ENCODE measurements at regions not wholly inside any gene's neighbourhood (a gene's known extent, or its start where the extent isn't known, plus 50 kb on each side); places are given as distances from the start of the nearest gene placed in this dataset.

GRCh38 chrX:42565739-42566138, 212.2 kb downstream of the PPP1R2C start:
- H3K36me3 ChIP-seq (ENCODE audit: insufficient read depth, low read length), result no peaks in the 10 kb centered on the region
- no peaks in the 10 kb centered on the region for H3K9me3 ChIP-seq (replicated peaks; ENCODE audit: low read length)
- H3K4me3 ChIP-seq (ENCODE audit: low read length), result no peak overlapping the region
- H3K27me3 ChIP-seq (ENCODE audit: control insufficient read depth, insufficient read depth, low read length), result no peaks in the 10 kb centered on the region
- no peak overlapping the region for H3K4me2 ChIP-seq (ENCODE audit: low read length)
- H3K4me1 ChIP-seq (ENCODE audit: control insufficient read depth, insufficient read depth, low read length), result no peaks in the 10 kb centered on the region
- no peak overlapping the region for H3K9ac ChIP-seq (ENCODE audit: low read depth, low read length)

DNA sequence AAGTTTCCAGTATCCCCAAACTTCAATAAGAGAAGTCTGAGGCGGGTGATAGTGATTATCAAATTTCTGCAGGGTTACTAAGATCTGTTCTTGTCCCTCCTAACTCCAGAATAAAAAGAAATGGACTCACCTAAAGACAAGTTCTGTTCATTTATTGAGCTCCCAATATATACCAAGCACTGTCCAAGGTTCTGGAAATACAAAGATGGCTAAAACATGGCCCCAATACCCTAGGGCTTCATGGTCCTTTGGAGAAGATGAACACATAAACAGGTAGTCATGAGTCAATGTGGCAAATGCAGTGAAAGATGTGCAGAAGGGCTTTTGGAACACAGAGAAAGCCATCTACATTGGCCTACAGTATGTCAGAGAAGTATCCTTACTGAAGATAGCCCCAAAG, 231.2 kb downstream of the PPP1R2C start:
- H3K36me3 ChIP-seq (ENCODE audit: insufficient read depth, low read length), result no peaks in the 10 kb centered on the region
- no peaks in the 10 kb centered on the region for H3K9me3 ChIP-seq (replicated peaks; ENCODE audit: low read length)

GRCh38 chrX:42544883-42545282, 233.1 kb downstream of the PPP1R2C start:
- Histone ChIP-seq H3K27me3 (ENCODE audit: control insufficient read depth, insufficient read depth, low read length) (no peaks in the 10 kb centered on the region), H3K36me3 (ENCODE audit: insufficient read depth, low read length) (no peaks in the 10 kb centered on the region), H3K9me3 (replicated peaks; ENCODE audit: low read length) (no peaks in the 10 kb centered on the region), H3K4me2 (ENCODE audit: low read length) (no peak overlapping the region), H3K9ac (ENCODE audit: low read depth, low read length) (no peak overlapping the region), H3K4me1 (ENCODE audit: control insufficient read depth, insufficient read depth, low read length) (no peaks in the 10 kb centered on the region), H3K4me3 (ENCODE audit: low read length) (no peak overlapping the region)

More for the DNA sequence above, 231.2 kb downstream of the PPP1R2C start:
- Histone ChIP-seq H3K9ac (ENCODE audit: low read depth, low read length) (no peak overlapping the region), H3K4me2 (ENCODE audit: low read length) (no peak overlapping the region), H3K4me3 (ENCODE audit: low read length) (no peak overlapping the region), H3K4me1 (ENCODE audit: control insufficient read depth, insufficient read depth, low read length) (no peaks in the 10 kb centered on the region), H3K27me3 (ENCODE audit: control insufficient read depth, insufficient read depth, low read length) (no peaks in the 10 kb centered on the region)

GRCh38 chrX:42541554-42541953, 236.4 kb downstream of the PPP1R2C start:
- H3K4me2 ChIP-seq (ENCODE audit: low read length), result no peak overlapping the region
- no peak overlapping the region for H3K9ac ChIP-seq (ENCODE audit: low read depth, low read length)
- no peaks in the 10 kb centered on the region for H3K4me1 ChIP-seq (ENCODE audit: control insufficient read depth, insufficient read depth, low read length)
- no peaks in the 10 kb centered on the region for H3K27me3 ChIP-seq (ENCODE audit: control insufficient read depth, insufficient read depth, low read length)
- no peaks in the 10 kb centered on the region for H3K9me3 ChIP-seq (replicated peaks; ENCODE audit: low read length)
- H3K4me3 ChIP-seq (ENCODE audit: low read length), result no peak overlapping the region
- no peaks in the 10 kb centered on the region for H3K36me3 ChIP-seq (ENCODE audit: insufficient read depth, low read length)

DNA sequence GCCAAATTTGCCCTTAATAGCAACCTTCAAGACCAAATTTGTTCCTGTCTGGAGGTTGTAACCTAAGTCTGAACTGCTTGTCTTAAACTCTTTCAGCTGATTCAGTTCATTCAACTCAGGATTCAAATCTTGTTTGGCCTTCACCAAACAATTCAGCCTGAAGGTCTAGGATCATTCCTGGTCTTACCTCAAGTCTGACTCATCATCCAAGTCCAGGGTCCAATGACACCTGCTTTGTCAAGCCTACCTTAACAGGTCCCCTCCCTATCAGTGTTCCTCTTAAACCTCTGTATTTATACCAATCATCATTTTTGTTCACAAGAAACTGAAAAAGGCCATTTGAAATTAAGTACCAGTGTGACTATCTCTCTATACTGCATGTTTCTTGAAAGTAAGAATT, 237.8 kb downstream of the PPP1R2C start:
- Histone ChIP-seq H3K9ac (ENCODE audit: low read depth, low read length) (no peak overlapping the region), H3K9me3 (replicated peaks; ENCODE audit: low read length) (no peaks in the 10 kb centered on the region), H3K4me1 (ENCODE audit: control insufficient read depth, insufficient read depth, low read length) (no peaks in the 10 kb centered on the region), H3K36me3 (ENCODE audit: insufficient read depth, low read length) (no peaks in the 10 kb centered on the region), H3K4me2 (ENCODE audit: low read length) (no peak overlapping the region), H3K27me3 (ENCODE audit: control insufficient read depth, insufficient read depth, low read length) (no peaks in the 10 kb centered on the region), H3K4me3 (ENCODE audit: low read length) (no peak overlapping the region)

GRCh38 chrX:42538405-42538804, 239.6 kb downstream of the PPP1R2C start:
- H3K4me1 ChIP-seq (ENCODE audit: control insufficient read depth, insufficient read depth, low read length), result no peaks in the 10 kb centered on the region
- no peak overlapping the region for H3K4me2 ChIP-seq (ENCODE audit: low read length)
- H3K27me3 ChIP-seq (ENCODE audit: control insufficient read depth, insufficient read depth, low read length), result no peaks in the 10 kb centered on the region
- H3K9ac ChIP-seq (ENCODE audit: low read depth, low read length), result no peak overlapping the region
- no peaks in the 10 kb centered on the region for H3K36me3 ChIP-seq (ENCODE audit: insufficient read depth, low read length)
- no peak overlapping the region for H3K4me3 ChIP-seq (ENCODE audit: low read length)
- H3K9me3 ChIP-seq (replicated peaks; ENCODE audit: low read length), result no peaks in the 10 kb centered on the region

DNA sequence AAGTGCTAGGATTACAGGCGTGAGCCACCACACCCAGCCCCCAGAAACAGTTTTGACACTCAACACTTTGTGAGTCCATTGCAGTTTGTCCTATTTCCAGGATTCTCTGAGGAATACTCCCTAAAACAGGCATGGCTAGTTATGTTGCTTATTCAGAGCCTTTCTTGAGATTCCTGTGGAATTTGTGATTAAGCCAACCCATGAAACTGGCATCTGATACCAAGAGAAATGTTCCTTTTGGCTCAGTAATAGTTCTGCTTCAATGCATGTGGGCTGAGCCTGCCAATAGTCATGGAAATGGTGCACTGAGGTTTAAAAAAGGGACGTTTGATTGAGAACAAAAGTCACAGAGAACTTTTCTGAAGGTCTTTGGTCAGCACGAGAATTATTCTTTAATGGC, 241.7 kb downstream of the PPP1R2C start:
- H3K9ac ChIP-seq (ENCODE audit: low read depth, low read length), result no peak overlapping the region
- no peak overlapping the region for H3K4me2 ChIP-seq (ENCODE audit: low read length)
- no peaks in the 10 kb centered on the region for H3K27me3 ChIP-seq (ENCODE audit: control insufficient read depth, insufficient read depth, low read length)
- no peak overlapping the region for H3K4me3 ChIP-seq (ENCODE audit: low read length)
- H3K9me3 ChIP-seq (replicated peaks; ENCODE audit: low read length), result no peaks in the 10 kb centered on the region
- no peaks in the 10 kb centered on the region for H3K36me3 ChIP-seq (ENCODE audit: insufficient read depth, low read length)
- H3K4me1 ChIP-seq (ENCODE audit: control insufficient read depth, insufficient read depth, low read length), result no peaks in the 10 kb centered on the region

GRCh38 chrX:42535233-42535632, 242.7 kb downstream of the PPP1R2C start:
- Histone ChIP-seq H3K4me1 (ENCODE audit: control insufficient read depth, insufficient read depth, low read length) (no peaks in the 10 kb centered on the region), H3K9ac (ENCODE audit: low read depth, low read length) (no peak overlapping the region), H3K36me3 (ENCODE audit: insufficient read depth, low read length) (no peaks in the 10 kb centered on the region), H3K4me2 (ENCODE audit: low read length) (no peak overlapping the region), H3K27me3 (ENCODE audit: control insufficient read depth, insufficient read depth, low read length) (no peaks in the 10 kb centered on the region), H3K4me3 (ENCODE audit: low read length) (no peak overlapping the region), H3K9me3 (replicated peaks; ENCODE audit: low read length) (no peaks in the 10 kb centered on the region)

GRCh38 chrX:42533761-42534160, 244.2 kb downstream of the PPP1R2C start:
- Histone ChIP-seq H3K4me1 (ENCODE audit: control insufficient read depth, insufficient read depth, low read length) (no peaks in the 10 kb centered on the region), H3K36me3 (ENCODE audit: insufficient read depth, low read length) (no peaks in the 10 kb centered on the region), H3K9ac (ENCODE audit: low read depth, low read length) (no peak overlapping the region), H3K9me3 (replicated peaks; ENCODE audit: low read length) (no peaks in the 10 kb centered on the region), H3K4me2 (ENCODE audit: low read length) (no peak overlapping the region), H3K27me3 (ENCODE audit: control insufficient read depth, insufficient read depth, low read length) (no peaks in the 10 kb centered on the region), H3K4me3 (ENCODE audit: low read length) (no peak overlapping the region)

GRCh38 chrX:42531441-42531840, 246.5 kb downstream of the PPP1R2C start:
- H3K4me3 ChIP-seq (ENCODE audit: low read length), result no peak overlapping the region
- no peak overlapping the region for H3K9ac ChIP-seq (ENCODE audit: low read depth, low read length)
- no peaks in the 10 kb centered on the region for H3K9me3 ChIP-seq (replicated peaks; ENCODE audit: low read length)
- H3K27me3 ChIP-seq (ENCODE audit: control insufficient read depth, insufficient read depth, low read length), result no peaks in the 10 kb centered on the region
- no peaks in the 10 kb centered on the region for H3K4me1 ChIP-seq (ENCODE audit: control insufficient read depth, insufficient read depth, low read length)
- H3K4me2 ChIP-seq (ENCODE audit: low read length), result no peak overlapping the region
- H3K36me3 ChIP-seq (ENCODE audit: insufficient read depth, low read length), result no peaks in the 10 kb centered on the region

GRCh38 chrX:42530027-42530426, 247.9 kb downstream of the PPP1R2C start:
- no peak overlapping the region for H3K9ac ChIP-seq (ENCODE audit: low read depth, low read length)
- H3K36me3 ChIP-seq (ENCODE audit: insufficient read depth, low read length), result no peaks in the 10 kb centered on the region
- H3K27me3 ChIP-seq (ENCODE audit: control insufficient read depth, insufficient read depth, low read length), result no peaks in the 10 kb centered on the region
- H3K9me3 ChIP-seq (replicated peaks; ENCODE audit: low read length), result no peaks in the 10 kb centered on the region
- H3K4me1 ChIP-seq (ENCODE audit: control insufficient read depth, insufficient read depth, low read length), result no peaks in the 10 kb centered on the region
- no peak overlapping the region for H3K4me3 ChIP-seq (ENCODE audit: low read length)
- no peak overlapping the region for H3K4me2 ChIP-seq (ENCODE audit: low read length)

GRCh38 chrX:42524379-42524778, 253.6 kb downstream of the PPP1R2C start:
- H3K4me1 ChIP-seq (ENCODE audit: control insufficient read depth, insufficient read depth, low read length), result peaks cover 5% of the 10 kb centered on the region
- no peak overlapping the region for H3K4me2 ChIP-seq (ENCODE audit: low read length)
- H3K4me3 ChIP-seq (ENCODE audit: low read length), result no peak overlapping the region
- no peaks in the 10 kb centered on the region for H3K36me3 ChIP-seq (ENCODE audit: insufficient read depth, low read length)
- no peaks in the 10 kb centered on the region for H3K27me3 ChIP-seq (ENCODE audit: control insufficient read depth, insufficient read depth, low read length)
- H3K9ac ChIP-seq (ENCODE audit: low read depth, low read length), result no peak overlapping the region
- no peaks in the 10 kb centered on the region for H3K9me3 ChIP-seq (replicated peaks; ENCODE audit: low read length)
